ENCODE measurements at regions not wholly inside any gene's neighbourhood (a gene's known extent, or its start where the extent isn't known, plus 50 kb on each side); places are given as distances from the start of the nearest gene placed in this dataset.

- H3K4me3 ChIP-seq (ENCODE audit: low read length): no peak overlapping the region
- ChIA-PET CTCF (no interaction called here), POLR2A (ENCODE audit: unreplicated experiment) (no interaction called here)
- no peak overlapping the region for H3K27ac ChIP-seq (ENCODE audit: low read length)
- H3F3A ChIP-seq (ENCODE audit: low read length, unreplicated experiment): no peaks in the 10 kb centered on the region
- DNase-seq (no peak), ATAC-seq (no peak)
- H3K36me3 ChIP-seq (ENCODE audit: low read depth, low read length): no peaks in the 10 kb centered on the region
- no peaks in the 10 kb centered on the region for H3K79me2 ChIP-seq (ENCODE audit: low read length)
- BruUV-seq (replicated peaks): no TSS peak
- H3K9ac ChIP-seq (ENCODE audit: low read length): no peak overlapping the region
- no peaks in the 10 kb centered on the region for H3K9me3 ChIP-seq (ENCODE audit: low read length)
- intact Hi-C loops (cut with micrococcal nuclease): no loop called here
- no peak overlapping the region for H3K4me2 ChIP-seq (ENCODE audit: low read length)
- no peak for TF ChIP-seq EZH2phosphoT487 (IDR thresholded peaks at IDR 0.05; ENCODE audit: borderline replicate concordance, low read length)
- TF ChIP-seq CTCF (conservative IDR thresholded peaks at IDR 0.05; ENCODE audit: low read depth, low read length): no peak
- no peak for TF ChIP-seq EZH2 (IDR thresholded peaks at IDR 0.05; ENCODE audit: low read length, unreplicated experiment)
- no peaks in the 10 kb centered on the region for H4K20me1 ChIP-seq (ENCODE audit: low read length)
- H2AFZ ChIP-seq (ENCODE audit: low read length): no peak overlapping the region
- no peaks in the 10 kb centered on the region for H3K27me3 ChIP-seq (ENCODE audit: low read length)
- no peaks in the 10 kb centered on the region for H3K4me1 ChIP-seq (ENCODE audit: insufficient read depth, low read length)
- H3K9me2 ChIP-seq (replicated peaks; ENCODE audit: low read length): no peaks in the 10 kb centered on the region
These were observed 1411.0 kb upstream of the SLC10A2 start for GRCh38 chr13:104477261-104477660.

GRCh38 chr13:104473936-104474335 is 1407.7 kb upstream of the SLC10A2 start:
- no peaks in the 10 kb centered on the region for H3K4me1 ChIP-seq (ENCODE audit: insufficient read depth, low read length)
- H3K4me3 ChIP-seq (ENCODE audit: low read length): no peak overlapping the region
- H4K20me1 ChIP-seq (ENCODE audit: low read length): no peaks in the 10 kb centered on the region
- ChIA-PET POLR2A (ENCODE audit: unreplicated experiment) (no interaction called here), CTCF (no interaction called here)
- no peaks in the 10 kb centered on the region for H3F3A ChIP-seq (ENCODE audit: low read length, unreplicated experiment)
- H3K9ac ChIP-seq (ENCODE audit: low read length): no peak overlapping the region
- H3K36me3 ChIP-seq (ENCODE audit: low read depth, low read length): no peaks in the 10 kb centered on the region
- H3K4me2 ChIP-seq (ENCODE audit: low read length): no peak overlapping the region
- no peaks in the 10 kb centered on the region for H3K9me2 ChIP-seq (replicated peaks; ENCODE audit: low read length)
- no peak for TF ChIP-seq CTCF (conservative IDR thresholded peaks at IDR 0.05; ENCODE audit: low read depth, low read length)
- TF ChIP-seq EZH2phosphoT487 (IDR thresholded peaks at IDR 0.05; ENCODE audit: borderline replicate concordance, low read length): no peak
- no peak for TF ChIP-seq EZH2 (IDR thresholded peaks at IDR 0.05; ENCODE audit: low read length, unreplicated experiment)
- no TSS peak for BruUV-seq (replicated peaks)
- no peaks in the 10 kb centered on the region for H3K27me3 ChIP-seq (ENCODE audit: low read length)
- intact Hi-C loops (cut with micrococcal nuclease): no loop called here
- no peaks in the 10 kb centered on the region for H3K9me3 ChIP-seq (ENCODE audit: low read length)
- no peak overlapping the region for H3K27ac ChIP-seq (ENCODE audit: low read length)
- H3K79me2 ChIP-seq (ENCODE audit: low read length): no peaks in the 10 kb centered on the region
- ATAC-seq (no peak), DNase-seq (no peak)
- no peak overlapping the region for H2AFZ ChIP-seq (ENCODE audit: low read length)

GRCh38 chr13:104466016-104466415 is 1399.8 kb upstream of the SLC10A2 start:
- Histone ChIP-seq H3K9ac (ENCODE audit: low read length) (no peak overlapping the region), H3K79me2 (ENCODE audit: low read length) (no peaks in the 10 kb centered on the region), H3K27ac (ENCODE audit: low read length) (no peak overlapping the region; the same call in 1 of the 2 replicates), H2AFZ (ENCODE audit: low read length) (no peak overlapping the region), H3K4me2 (ENCODE audit: low read length) (peak overlapping the region; percentile 6; the same call in 1 of the 2 replicates), H3K9me3 (ENCODE audit: low read length) (no peaks in the 10 kb centered on the region), H3K4me1 (ENCODE audit: insufficient read depth, low read length) (peaks cover 3% of the 10 kb centered on the region; the same call in 1 of the 2 replicates), H3F3A (ENCODE audit: low read length, unreplicated experiment) (no peaks in the 10 kb centered on the region), H3K27me3 (ENCODE audit: low read length) (no peaks in the 10 kb centered on the region), H3K9me2 (replicated peaks; ENCODE audit: low read length) (no peaks in the 10 kb centered on the region), H3K4me3 (ENCODE audit: low read length) (no peak overlapping the region), H4K20me1 (ENCODE audit: low read length) (no peaks in the 10 kb centered on the region), H3K36me3 (ENCODE audit: low read depth, low read length) (no peaks in the 10 kb centered on the region)
- DNase-seq (peak; percentile 66), ATAC-seq (peak; percentile 100)
- POLR2A ChIA-PET (ENCODE audit: unreplicated experiment): no interaction called here
- no peak for TF ChIP-seq EZH2 (IDR thresholded peaks at IDR 0.05; ENCODE audit: low read length, unreplicated experiment)
- TF ChIP-seq EZH2phosphoT487 (IDR thresholded peaks at IDR 0.05; ENCODE audit: borderline replicate concordance, low read length): no peak
- TF ChIP-seq CTCF (conservative IDR thresholded peaks at IDR 0.05; ENCODE audit: low read depth, low read length): no peak
- intact Hi-C loops (cut with micrococcal nuclease): loop anchor here (1.0 to 5.0 kb wide), 2 partner anchors 44 to 106 kb away; no protein-coding TSS in a partner anchor
- CTCF ChIA-PET: interaction anchor here (0.6 kb wide), 1 partner anchor 37 kb away, joined by 5 read pairs; no protein-coding TSS in a partner anchor
- BruUV-seq (replicated peaks): no TSS peak
